ENCODE measurements at regions not wholly inside any gene's neighbourhood (a gene's known extent, or its start where the extent isn't known, plus 50 kb on each side); places are given as distances from the start of the nearest gene placed in this dataset.
A peak's percentile ranks its signal among the peaks of the same experiment; 100 is the strongest.

- no peak overlapping the region for H3K4me3 ChIP-seq (ENCODE audit: low read depth, low read length)
- no peak for DNase-seq (ENCODE audit: low read depth)
- no peak for TF ChIP-seq MYC (IDR thresholded peaks at IDR 0.05; ENCODE audit: low read depth, low read length)
- no peak for TF ChIP-seq CTCF (IDR thresholded peaks at IDR 0.05; ENCODE audit: low read depth, low read length)
- no peak for TF ChIP-seq POLR2A (IDR thresholded peaks at IDR 0.05; ENCODE audit: extremely low read depth, insufficient read length)
- TF ChIP-seq MAX (IDR thresholded peaks at IDR 0.05; ENCODE audit: low read depth, low read length) = no peak
Observed at GRCh38 chr3:72488738-72489035, 359.6 kb downstream of the SHQ1 start.

- no peak overlapping the region for H3K4me3 ChIP-seq (ENCODE audit: low read depth, low read length)
- DNase-seq (ENCODE audit: low read depth) = no peak
- TF ChIP-seq POLR2A (IDR thresholded peaks at IDR 0.05; ENCODE audit: extremely low read depth, insufficient read length) (no peak), MYC (IDR thresholded peaks at IDR 0.05; ENCODE audit: low read depth, low read length) (no peak), CTCF (IDR thresholded peaks at IDR 0.05; ENCODE audit: low read depth, low read length) (no peak), MAX (IDR thresholded peaks at IDR 0.05; ENCODE audit: low read depth, low read length) (no peak)
Observed at GRCh38 chr3:72487946-72488737, 360.1 kb downstream of the SHQ1 start.

- H3K4me3 ChIP-seq (ENCODE audit: low read depth, low read length) = no peak overlapping the region
- TF ChIP-seq POLR2A (IDR thresholded peaks at IDR 0.05; ENCODE audit: extremely low read depth, insufficient read length) (no peak), MAX (IDR thresholded peaks at IDR 0.05; ENCODE audit: low read depth, low read length) (no peak), CTCF (IDR thresholded peaks at IDR 0.05; ENCODE audit: low read depth, low read length) (no peak), MYC (IDR thresholded peaks at IDR 0.05; ENCODE audit: low read depth, low read length) (no peak)
- peak; percentile 61 for DNase-seq (ENCODE audit: low read depth)
Observed at GRCh38 chr3:72487078-72487765, 361.0 kb downstream of the SHQ1 start.

- H3K4me3 ChIP-seq (ENCODE audit: low read depth, low read length) = no peak overlapping the region
- no peak for DNase-seq (ENCODE audit: low read depth)
- TF ChIP-seq POLR2A (IDR thresholded peaks at IDR 0.05; ENCODE audit: extremely low read depth, insufficient read length) (no peak), MAX (IDR thresholded peaks at IDR 0.05; ENCODE audit: low read depth, low read length) (no peak), CTCF (IDR thresholded peaks at IDR 0.05; ENCODE audit: low read depth, low read length) (no peak), MYC (IDR thresholded peaks at IDR 0.05; ENCODE audit: low read depth, low read length) (no peak)
Observed at GRCh38 chr3:72485641-72486040, 362.6 kb downstream of the SHQ1 start.

- TF ChIP-seq MAX (IDR thresholded peaks at IDR 0.05; ENCODE audit: low read depth, low read length) (no peak), CTCF (IDR thresholded peaks at IDR 0.05; ENCODE audit: low read depth, low read length) (no peak), POLR2A (IDR thresholded peaks at IDR 0.05; ENCODE audit: extremely low read depth, insufficient read length) (no peak), MYC (IDR thresholded peaks at IDR 0.05; ENCODE audit: low read depth, low read length) (no peak)
- no peak for DNase-seq (ENCODE audit: low read depth)
- no peak overlapping the region for H3K4me3 ChIP-seq (ENCODE audit: low read depth, low read length)
Observed at GRCh38 chr3:72483554-72484104, 364.6 kb downstream of the SHQ1 start.
